Ascending aorta (tissue), 2 donors: ENCODE measurements at regions not wholly inside any gene's neighbourhood (a gene's known extent, or its start where the extent isn't known, plus 50 kb on each side); places are given as distances from the start of the nearest gene placed in this dataset.

ENCODE experiments used
- DNase-seq, 2 donors: peaks; one replicate each; pipeline ENCODE4 v3.0.0-alpha.2; 2019; ENCODE audit warnings: low spot score in 2 of 2
- H3K27ac ChIP-seq, 2 donors: fragments of 200-600 bp; sonication (generic); one replicate each; pipeline ENCODE4 v1.5.1; 2016 to 2017; ENCODE audit warnings: mild to moderate bottlenecking in 1 of 2
- H3K27me3 ChIP-seq: fragments of 200-600 bp; sonication (generic); one replicate; pipeline ENCODE4 v1.5.1; 2017
- H3K36me3 ChIP-seq, 2 donors: fragments of 200-600 bp; sonication (generic); one replicate each; pipeline ENCODE4 v1.5.1; 2016
- H3K4me1 ChIP-seq, 2 donors: fragments of 200-600 bp; sonication (generic); one replicate each; pipeline ENCODE4 v1.5.1; 2016 to 2017; ENCODE audit warnings: mild to moderate bottlenecking in 1 of 2
- H3K4me3 ChIP-seq, 2 donors: fragments of 200-600 bp; sonication (generic); one replicate each; pipeline ENCODE4 v1.5.1; 2016 to 2017; ENCODE audit warnings: mild to moderate bottlenecking in 1 of 2
- H3K9me3 ChIP-seq, 2 donors: fragments of 200-600 bp; sonication (generic); one replicate each; pipeline ENCODE4 v1.5.1; 2016
- CTCF ChIP-seq, 3 experiments: fragments of 200-600 bp in 2 of 3; fragments of 450-650 bp in 1 of 3; sonication (generic) in 2 of 3; IDR thresholded peaks; one replicate each; pipeline ENCODE4 v1.5.1; 2016 to 2019; ENCODE audit warnings: antibody characterized with exemption in 3 of 3, mild to moderate bottlenecking in 1 of 3, moderate library complexity in 1 of 3
- intact Hi-C: fragments of 100-400 bp; cut with DNase I; formaldehyde crosslinking; loops from one replicate; pipeline ENCODE4 v1.15.1; 2023

- no peak overlapping the region for H3K27ac ChIP-seq
- H3K27me3 ChIP-seq, result no peaks in the 10 kb centered on the region
- TF ChIP-seq CTCF (IDR thresholded peaks at IDR 0.05), result no peak
- no peak overlapping the region for H3K4me3 ChIP-seq
- DNase-seq, result no peak
- H3K36me3 ChIP-seq, result no peaks in the 10 kb centered on the region
- no peaks in the 10 kb centered on the region for H3K9me3 ChIP-seq
- H3K4me1 ChIP-seq, result no peaks in the 10 kb centered on the region
- intact Hi-C loops, result no loop called here
These were observed 240.7 kb upstream of the FAM98A start for GRCh38 chr2:33839791-33840190.

- H3K4me1 ChIP-seq, result no peaks in the 10 kb centered on the region
- H3K27ac ChIP-seq, result no peak overlapping the region
- intact Hi-C loops, result no loop called here
- TF ChIP-seq CTCF (IDR thresholded peaks at IDR 0.05), result no peak
- no peak for DNase-seq
- H3K9me3 ChIP-seq, result no peaks in the 10 kb centered on the region
- no peaks in the 10 kb centered on the region for H3K27me3 ChIP-seq
- no peaks in the 10 kb centered on the region for H3K36me3 ChIP-seq
- no peak overlapping the region for H3K4me3 ChIP-seq
These were observed 237.5 kb upstream of the FAM98A start for GRCh38 chr2:33836628-33837027.

- Histone ChIP-seq H3K4me3 (no peak overlapping the region), H3K27me3 (no peaks in the 10 kb centered on the region), H3K36me3 (no peaks in the 10 kb centered on the region), H3K9me3 (no peaks in the 10 kb centered on the region), H3K27ac (no peak overlapping the region), H3K4me1 (no peaks in the 10 kb centered on the region)
- DNase-seq, result no peak
- no peak for TF ChIP-seq CTCF (IDR thresholded peaks at IDR 0.05)
- intact Hi-C loops, result no loop called here
These were observed 236.8 kb upstream of the FAM98A start for GRCh38 chr2:33835911-33836310.

- no peak for TF ChIP-seq CTCF (IDR thresholded peaks at IDR 0.05)
- Histone ChIP-seq H3K9me3 (no peaks in the 10 kb centered on the region), H3K4me1 (no peaks in the 10 kb centered on the region), H3K36me3 (no peaks in the 10 kb centered on the region), H3K27me3 (no peaks in the 10 kb centered on the region), H3K27ac (no peak overlapping the region), H3K4me3 (no peak overlapping the region)
- no peak for DNase-seq
- intact Hi-C loops, result no loop called here
These were observed 223.9 kb upstream of the FAM98A start for GRCh38 chr2:33822964-33823363.

GRCh38 chr2:33812707-33813106, 213.6 kb upstream of the FAM98A start:
- no peaks in the 10 kb centered on the region for H3K27me3 ChIP-seq
- DNase-seq, result no peak
- no peaks in the 10 kb centered on the region for H3K9me3 ChIP-seq
- no peak for TF ChIP-seq CTCF (IDR thresholded peaks at IDR 0.05)
- intact Hi-C loops, result no loop called here
- no peaks in the 10 kb centered on the region for H3K36me3 ChIP-seq
- no peak overlapping the region for H3K27ac ChIP-seq
- peaks cover 0 to 2% of the 10 kb centered on the region in 2 donors for H3K4me1 ChIP-seq
- no peak overlapping the region for H3K4me3 ChIP-seq
